GDM1 (cell line): ENCODE measurements at regions not wholly inside any gene's neighbourhood (a gene's known extent, or its start where the extent isn't known, plus 50 kb on each side); places are given as distances from the start of the nearest gene placed in this dataset.
"Not testable (repeated sequence)": the region's sequence is repeated elsewhere in the genome, so short reads cannot be mapped to it uniquely, and the experiment has no call there.

Source experiments
- DNase-seq: peaks from one replicate; lab custom pipeline; 2025; lab: John Stamatoyannopoulos, UW

DNA sequence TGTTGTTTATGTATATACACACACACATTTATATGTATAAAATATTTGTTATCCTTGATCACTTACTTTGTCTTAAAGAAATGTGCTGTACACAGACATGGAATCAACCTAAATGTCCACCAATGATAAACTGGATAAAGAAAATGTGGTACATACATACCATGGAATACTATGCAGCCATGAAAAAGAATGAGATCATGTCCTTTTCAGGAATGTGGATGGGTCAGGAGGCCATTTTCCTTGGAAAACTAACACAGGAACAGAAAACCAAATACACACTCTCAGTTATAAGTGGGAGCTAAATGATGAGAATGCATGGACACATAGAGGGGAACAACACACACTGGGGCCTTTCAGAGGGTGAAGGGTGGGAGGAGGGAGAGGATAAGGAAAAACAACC, 534.7 kb downstream of the FLRT2 start:
- DNase-seq: not testable (repeated sequence)

DNA sequence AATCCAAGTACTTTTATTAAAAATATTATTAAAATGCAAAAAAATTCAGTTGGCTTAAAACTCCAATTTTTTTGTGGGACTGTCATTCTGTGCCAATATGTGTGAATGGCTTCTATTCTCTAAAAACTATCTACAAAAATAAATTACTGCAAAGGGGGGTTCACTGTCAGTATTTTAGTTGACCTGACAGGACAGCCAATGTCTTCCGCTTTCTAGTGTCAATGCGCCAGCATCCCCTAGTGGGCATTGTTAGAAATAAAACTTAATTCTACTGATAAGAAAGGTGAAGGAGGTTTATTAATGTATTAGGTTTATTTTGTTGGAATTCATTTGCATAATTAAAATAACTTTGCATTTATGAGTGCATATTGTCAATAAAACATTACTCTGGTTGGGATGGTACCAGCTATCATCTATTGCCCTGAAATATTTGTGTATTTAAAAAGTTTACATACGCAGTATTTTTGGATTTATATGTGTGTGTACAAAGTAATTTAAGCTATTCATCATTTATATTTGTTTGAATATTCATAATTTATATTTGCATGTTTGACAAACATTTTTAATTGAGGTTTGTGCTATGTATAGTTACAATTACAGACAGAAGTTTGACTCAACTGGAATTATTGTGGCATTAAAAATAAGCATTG, 527.2 kb downstream of the FLRT2 start:
- DNase-seq: no peak

DNA sequence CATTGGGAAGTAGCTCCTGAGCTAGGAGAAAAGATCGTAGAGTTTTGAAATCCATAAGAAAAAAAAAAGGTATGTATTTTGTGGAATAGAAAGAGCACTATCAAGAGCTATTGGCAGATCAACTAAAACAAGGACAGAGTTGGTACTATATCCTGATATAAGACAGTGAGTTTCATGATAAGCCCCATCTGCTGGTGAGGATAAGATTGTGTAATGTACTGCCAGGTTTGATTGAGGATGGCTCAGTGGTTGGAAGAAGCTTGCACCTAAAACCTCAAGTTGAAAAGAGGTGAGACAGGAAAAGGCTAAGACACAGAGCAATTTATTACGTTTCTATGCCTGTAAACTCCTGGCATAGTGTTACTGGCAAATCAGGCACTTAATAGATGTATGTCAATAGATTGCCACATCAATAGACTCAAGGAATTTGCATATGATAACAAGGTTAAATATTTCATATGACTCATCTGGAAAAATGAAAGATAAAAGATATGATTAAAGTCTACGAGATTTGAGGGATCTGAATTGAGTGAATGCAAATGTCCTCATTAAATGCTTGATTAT, 525.6 kb downstream of the FLRT2 start:
- DNase-seq: no peak

DNA sequence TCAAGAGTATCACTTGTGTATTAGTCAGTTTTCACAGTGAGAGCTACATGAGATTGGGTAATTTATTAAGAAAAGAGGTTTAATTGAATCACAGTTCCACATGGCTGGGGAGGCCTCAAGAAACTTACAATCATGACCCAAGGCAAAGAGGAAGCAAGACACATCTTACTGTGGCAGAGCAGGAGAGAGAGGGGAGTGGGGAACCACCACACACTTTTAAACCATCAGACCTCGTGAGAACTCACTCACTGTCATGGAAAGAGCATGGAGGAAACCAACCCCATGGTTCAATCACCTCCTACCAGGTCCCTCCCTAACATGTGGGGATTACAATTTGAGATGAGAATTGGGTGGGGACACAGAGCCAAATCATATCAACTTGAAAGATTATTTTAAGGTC, 522.9 kb downstream of the FLRT2 start:
- DNase-seq: no peak

DNA sequence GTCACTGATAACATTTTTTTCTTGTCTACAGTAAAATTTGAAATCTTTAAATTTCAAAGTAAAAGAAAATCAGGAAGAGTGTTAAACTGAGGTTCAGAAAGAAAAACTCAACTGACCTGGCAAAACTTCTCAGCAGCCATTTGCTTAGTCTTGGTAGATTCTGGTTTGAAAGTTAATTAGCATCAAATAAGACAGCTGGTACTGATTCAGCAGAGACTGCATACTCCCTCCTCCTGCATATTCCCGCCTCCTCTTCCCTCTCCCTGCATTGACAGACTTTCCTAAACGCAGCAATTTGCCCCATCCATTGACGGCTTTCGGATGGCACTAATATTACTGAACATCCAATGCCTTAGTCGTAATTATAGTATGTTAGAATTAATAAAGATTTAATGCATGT, 520.8 kb downstream of the FLRT2 start:
- no peak for DNase-seq

DNA sequence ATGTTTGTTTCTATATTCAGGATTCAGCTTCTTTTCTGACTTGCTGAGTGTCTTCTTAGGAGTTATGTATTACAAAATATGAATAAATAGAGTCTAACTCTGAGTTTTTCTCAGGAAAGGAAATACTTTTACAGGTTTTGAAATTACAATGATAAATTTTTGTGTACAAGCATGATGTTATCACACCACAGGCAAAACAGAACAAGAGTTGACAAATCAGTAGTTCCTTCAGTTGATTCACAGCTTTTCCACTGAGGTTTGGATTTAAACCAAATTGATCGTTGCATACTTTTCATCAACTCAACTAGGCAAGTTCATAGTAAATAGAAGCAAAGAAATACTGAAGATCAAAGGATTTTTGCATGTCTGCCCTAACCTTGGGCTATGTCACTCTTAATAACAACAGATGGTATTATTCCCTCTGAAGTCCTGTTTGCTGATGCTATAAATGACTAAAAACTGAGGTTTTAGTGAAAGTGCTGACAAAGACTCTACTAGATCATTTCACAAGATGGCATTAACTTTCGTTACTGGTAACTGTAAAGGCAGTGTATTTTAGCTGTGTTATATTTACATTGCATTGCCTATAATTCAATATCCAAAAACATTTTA, 520.2 kb downstream of the FLRT2 start:
- no peak for DNase-seq

DNA sequence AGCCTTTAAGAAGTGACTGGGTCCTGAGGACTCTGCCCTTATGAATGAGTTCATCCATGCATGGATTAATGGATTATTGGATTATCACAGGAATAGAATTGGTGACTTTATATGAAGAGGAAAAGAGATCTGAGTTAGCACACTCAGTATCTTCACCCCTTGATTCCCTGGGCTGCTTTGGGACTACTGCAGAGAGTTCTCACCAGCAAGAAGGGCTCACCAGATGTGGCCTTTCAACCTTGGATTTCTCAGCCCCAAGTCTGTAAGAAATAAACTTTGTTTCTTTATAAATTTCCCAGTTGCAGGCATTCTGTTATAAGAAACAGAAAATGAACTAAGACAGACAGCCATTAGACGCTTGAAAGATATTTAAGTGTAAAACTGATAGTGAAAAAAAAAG, 509.2 kb downstream of the FLRT2 start:
- DNase-seq: no peak

DNA sequence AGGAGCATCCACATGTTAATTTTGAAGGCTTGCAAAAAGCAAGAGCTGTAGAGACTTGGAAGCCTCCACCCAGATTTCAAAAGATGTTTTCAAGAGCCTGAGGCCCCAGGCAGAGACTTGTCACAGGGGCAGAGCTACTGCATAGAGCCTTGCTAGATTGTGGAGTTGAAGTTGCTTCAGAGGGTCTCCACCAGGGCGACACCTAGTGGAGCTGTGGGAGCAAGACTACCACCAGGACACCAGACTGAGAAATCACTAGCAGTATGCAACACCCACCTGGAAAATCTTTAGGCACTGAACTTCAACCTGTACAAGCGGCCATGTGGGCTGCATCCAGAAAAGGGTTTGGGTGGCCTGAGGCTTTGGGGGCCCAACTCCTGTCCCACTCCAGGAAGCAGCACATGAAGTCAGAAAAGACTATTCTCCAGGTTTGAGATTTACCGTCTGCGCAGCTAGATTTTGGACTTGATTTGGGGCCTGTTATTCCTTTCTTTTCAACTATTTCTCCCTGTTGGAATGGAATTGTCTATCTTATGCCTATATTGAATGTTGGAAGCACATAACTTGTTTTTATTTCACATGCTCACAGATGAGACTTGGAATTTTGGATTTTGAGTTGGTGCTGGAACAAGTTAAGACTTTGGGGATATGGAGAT, 508.6 kb downstream of the FLRT2 start:
- DNase-seq: peak; percentile 42

DNA sequence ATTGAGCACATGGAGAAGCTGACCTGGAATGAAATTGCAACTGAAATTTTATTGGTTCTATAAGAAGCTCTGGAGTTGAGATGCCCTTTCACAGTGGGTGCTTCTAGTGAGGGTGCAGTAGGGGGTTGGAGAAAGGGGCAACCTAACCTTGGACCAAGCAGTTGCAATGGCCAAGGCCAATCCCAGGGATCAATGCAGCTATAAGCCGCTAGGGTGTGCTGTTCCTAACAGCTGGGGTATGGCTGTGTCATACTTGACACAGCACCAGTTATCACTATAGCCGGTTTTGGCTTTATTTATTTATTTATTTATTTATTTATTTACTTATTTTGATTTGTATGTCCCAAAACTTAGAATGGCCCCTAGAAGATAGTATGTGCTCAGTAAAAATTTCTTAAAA, 505.9 kb downstream of the FLRT2 start:
- DNase-seq: no peak

DNA sequence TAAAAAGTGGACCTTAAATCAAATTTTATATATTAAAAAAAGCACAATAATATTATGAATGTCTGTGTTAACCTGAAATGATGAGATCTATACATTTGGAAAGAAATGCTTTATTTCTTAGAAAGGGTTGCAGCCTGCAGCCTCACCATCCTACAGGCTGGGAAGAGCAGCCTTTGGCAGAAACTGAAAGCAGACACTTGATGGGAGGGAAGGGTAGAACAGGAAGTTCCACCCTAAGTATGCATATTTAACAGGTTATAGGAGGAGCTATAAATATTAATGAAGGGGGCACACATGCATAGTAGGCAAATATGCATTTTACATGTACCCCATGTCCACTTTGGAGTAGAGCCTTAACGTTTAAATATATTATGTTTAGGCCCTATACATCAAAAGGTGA, 498.0 kb downstream of the FLRT2 start:
- no peak for DNase-seq

DNA sequence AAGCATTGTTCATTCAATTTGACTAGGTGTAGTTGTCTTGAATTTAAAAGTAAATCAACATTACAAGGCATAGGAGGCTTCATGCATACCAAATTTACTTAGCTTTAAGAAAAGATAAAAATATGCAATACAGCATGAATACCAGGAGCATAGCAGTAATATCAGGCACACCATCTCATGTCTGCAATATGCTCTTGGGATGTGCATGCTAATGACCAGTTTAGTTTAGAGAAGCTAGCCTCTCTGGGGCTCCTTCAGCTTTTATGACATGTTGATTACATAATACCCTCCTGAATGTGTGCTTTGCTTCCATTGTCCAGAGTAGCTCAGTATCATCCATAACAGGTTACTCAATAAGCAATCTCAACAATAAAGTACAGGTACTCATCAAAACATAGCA, 497.2 kb downstream of the FLRT2 start:
- DNase-seq: no peak

DNA sequence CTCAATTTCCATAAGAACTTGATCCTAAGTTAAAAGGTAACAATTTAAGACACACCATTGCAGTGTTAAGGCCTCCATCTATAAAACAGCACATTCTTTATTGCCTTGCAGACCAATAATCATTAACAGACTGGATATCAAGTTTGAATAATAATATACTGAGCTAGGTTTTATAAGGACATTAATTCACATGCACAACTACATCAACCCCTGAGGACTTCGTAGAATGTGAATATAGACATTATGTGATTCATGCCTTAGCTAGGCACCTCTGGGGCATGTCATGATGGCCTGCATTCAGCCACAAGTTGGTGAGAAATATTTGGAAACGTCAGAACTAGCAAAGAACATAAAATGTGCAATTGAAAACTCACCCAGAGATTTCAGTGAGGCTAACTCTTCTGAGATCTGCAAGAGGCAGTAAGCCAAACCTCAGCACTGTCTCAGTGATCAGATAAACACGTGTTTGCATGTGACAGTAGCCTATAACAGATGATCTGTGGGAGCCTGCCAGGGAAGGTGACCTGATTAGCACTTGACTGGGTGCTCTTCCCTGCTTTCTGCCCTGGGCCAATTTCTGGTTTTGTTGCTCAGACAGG, 492.2 kb downstream of the FLRT2 start:
- DNase-seq: no peak

DNA sequence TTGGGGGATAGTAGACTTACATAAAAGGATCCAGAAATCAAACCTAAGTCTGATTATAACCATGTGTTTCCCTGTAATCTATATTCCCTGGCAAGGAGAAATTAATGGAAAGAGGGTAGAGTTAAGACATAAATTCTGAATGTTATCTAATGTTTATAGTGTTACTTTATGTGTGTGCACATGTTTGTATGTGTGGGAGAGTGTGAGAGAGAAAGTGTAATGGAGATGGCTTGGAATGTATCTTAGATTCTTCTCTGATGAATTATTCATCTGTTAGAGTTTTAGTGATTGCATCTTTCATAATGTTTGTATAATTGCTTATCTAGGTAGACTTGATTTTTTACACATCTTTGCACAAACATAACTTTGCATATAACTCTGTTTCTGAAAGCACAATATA, 490.9 kb downstream of the FLRT2 start:
- DNase-seq: no peak

DNA sequence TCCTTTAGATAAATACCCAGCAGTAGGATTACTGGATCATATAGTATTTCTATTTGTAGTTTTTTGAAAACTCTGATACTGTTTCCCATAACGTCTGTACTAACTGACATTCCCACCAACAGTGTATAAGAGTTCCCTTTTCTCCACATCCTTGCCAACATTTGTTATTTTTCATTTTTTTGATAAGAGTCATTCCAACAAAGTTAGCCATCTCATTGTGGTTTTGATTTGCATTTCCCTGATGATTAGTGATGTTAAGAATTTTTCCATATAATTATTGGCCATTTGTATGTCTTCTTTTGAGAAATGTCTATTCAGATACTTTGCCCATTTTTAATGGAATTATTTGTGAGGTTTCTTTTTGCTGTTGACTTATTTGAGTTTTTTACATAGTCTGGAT, 486.0 kb downstream of the FLRT2 start:
- DNase-seq: no peak

DNA sequence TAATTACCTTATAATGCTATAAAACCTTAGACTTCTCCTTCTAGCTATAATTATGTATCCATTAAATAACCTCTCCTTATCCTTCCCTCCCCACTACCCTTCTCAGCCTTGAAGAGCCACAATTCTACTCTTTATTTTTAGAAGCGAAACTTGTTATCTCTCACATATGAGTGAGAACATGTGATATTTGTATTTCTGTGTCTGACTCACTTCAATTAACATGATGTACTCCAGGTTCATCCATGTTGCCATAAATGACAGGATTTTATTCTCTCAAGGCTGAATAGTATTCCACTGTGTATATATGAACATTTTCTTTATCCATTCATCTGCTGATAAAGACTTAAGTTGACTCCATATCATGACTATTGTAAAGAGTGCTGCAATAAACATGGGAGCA, 485.6 kb downstream of the FLRT2 start:
- no peak for DNase-seq

DNA sequence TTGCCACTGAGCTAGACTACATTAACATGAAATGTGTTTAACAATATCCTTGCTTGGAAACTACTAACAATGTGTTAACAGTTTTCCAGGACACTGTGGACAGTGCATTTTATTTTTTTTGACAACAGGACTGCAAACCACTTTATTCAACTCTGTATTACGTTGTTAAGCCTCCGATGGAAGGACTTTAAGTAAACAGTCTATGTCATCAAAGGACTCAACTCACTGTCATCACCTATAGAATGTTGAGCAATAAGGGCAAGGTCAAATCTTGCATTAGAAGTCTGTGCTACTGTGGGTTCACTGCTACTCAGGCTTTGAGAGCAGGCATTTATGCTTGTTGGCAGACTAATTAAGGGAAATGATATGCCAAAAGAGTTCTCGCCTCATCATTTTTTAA, 483.7 kb downstream of the FLRT2 start:
- DNase-seq: no peak

DNA sequence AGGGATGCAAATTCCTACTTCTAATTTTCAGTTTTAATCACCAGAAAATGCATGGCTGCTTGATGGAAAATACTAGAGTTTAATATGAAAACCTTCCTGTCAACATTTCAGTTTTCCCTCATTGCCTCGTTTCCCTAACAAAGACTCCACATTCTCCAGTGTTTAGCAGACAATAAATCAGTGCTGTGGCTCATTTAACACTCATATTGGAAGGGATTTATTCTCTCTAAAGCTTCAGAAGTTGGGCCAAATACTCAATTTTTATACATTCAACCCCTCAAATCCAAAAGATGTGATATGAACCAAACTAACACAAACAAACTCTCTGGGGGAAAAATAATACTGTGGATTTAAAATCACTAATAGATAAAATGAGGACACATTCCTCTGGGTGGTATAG, 482.5 kb downstream of the FLRT2 start:
- DNase-seq: no peak

DNA sequence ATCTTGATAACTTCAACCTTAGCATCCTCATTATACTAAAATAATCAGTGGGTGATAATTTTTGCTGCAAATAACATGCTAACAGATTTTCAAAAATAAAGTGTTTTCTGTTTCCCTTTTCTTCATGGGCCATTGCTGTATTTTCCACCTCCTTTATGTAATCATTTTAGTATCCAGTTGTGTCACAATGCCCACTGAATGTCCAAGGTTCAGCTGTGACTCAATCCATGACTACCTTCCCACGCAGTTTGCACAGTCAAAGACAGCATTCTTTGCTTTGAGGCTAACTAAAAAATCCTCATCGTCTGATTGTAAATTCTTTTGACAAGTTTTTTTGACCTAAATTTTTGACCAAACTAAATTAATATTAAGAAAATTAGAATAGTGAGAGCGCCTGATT, 474.1 kb downstream of the FLRT2 start:
- no peak for DNase-seq

DNA sequence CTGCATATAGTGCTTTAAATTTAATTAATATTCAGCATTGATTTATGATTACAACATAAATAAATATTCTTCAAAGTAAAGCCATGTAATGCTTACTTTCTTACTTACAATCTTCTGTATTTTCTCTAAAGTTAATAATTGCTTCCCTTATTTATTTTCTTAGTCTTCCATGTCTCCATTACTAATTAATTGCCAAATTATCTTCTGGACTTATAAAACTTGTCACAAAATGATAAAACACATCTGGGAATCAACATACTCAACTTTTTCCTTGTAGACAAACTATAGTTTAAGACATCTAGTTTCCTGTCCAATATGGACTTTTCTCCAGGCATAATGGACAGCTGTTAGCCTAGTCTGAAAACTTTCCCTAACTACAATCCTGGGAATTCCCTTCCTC, 466.6 kb downstream of the FLRT2 start:
- no peak for DNase-seq

DNA sequence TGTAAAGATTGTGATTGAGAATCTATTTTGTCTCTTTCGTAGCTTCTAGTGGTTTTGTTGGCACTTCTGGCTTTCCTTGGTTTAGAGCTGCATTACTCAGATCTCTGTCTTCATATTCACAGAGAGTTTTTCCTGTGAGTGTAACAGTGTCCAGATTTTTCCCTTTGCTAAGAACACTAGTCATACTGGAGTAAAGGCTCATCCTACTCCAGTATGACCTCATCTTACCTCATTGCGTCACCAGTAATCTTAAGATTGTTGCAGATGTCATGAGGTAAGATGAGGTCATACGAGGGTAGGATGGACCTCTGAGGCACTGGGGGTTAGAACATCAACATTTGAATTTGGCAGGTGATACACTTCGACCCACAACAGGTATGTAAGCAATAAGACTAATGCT, 461.2 kb downstream of the FLRT2 start:
- DNase-seq: no peak

DNA sequence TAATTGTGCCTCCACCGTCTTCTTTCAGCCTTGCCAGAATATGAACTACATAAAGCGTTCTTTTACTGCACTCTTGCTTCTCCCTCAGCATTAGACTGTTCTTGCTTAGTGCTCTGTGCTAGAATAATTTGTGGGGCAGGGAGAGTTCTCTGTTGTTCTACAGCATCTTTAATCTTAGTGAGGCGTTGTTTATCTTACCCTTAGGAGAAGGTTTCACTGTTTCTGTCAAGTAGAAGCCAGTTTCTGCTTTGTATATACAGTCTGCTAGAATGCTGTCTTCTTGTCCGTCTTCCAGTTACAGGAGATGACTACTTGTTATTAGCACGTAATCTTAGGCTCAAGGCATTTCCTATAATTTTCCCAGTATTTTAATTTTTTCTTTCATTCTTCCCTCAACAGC, 458.0 kb downstream of the FLRT2 start:
- DNase-seq: no peak

DNA sequence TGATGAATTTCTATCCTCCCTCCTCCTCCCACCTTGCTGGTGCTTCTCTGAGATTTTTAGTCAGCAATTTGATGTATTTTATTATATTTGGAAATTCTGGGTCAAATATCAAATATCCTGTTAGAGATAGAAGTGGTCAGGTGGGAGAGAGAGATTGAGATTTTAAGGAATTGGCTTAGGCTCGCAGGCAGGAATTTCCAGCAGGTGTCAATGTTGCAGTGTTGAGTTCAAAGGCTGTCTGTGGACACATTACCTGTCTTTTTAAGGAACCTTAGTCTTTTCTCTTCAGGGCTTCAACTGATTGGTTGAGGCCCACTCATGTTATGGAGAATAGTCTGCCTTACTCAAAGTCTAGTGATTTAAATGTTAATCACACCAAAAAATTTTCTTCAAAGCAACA, 457.3 kb downstream of the FLRT2 start:
- DNase-seq: no peak

DNA sequence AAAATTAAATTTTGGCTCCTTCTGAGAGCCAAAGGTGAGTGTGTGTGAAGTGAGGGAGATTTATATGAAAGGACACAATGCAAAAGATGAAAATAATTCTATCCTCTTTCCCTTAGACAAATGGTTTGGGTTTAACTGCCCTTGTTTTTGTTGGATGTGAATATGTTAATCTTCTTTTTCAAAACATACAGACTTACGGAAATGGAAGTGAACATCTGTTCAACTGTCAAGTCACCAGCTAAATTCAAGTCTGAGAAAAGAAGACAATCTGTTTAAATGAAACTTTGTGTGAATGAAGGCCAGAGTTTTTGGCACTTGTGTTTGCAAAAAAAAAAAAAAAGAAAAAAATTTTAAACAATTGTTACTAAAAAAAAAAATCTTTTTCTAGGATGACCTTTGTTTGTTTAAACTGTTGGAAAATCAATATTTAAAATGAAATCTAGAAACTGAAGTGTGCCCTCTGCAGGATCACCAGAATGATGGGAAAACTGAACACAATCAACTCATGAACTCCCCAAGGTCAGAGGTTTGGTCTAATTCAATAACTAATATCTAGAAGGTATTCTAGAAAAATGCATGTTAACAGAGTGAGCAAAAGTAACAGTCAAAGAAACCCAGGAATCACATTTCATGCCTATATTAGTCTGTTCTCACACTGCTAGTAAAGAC, 448.8 kb downstream of the FLRT2 start:
- no peak for DNase-seq
